Transverse colon (tissue), 4 donors: ENCODE measurements at regions not wholly inside any gene's neighbourhood (a gene's known extent, or its start where the extent isn't known, plus 50 kb on each side); places are given as distances from the start of the nearest gene placed in this dataset.

Source experiments
- DNase-seq: peaks from one replicate; pipeline ENCODE4 v3.0.0-alpha.2; 2019
- H3K27ac ChIP-seq, 4 donors: fragments of 200-600 bp; sonication (generic); 2 replicates each; pipeline ENCODE4 v1.5.1; 2016 to 2018; ENCODE audit warnings: inconsistent platforms in 4 of 4
- H3K27me3 ChIP-seq: fragments of 200-600 bp; sonication (generic); 2 replicates; pipeline ENCODE4 v1.5.1; 2017; ENCODE audit warnings: inconsistent platforms
- H3K36me3 ChIP-seq, 4 donors: fragments of 200-600 bp; sonication (generic); 2 replicates each; pipeline ENCODE4 v1.5.1; 2017 to 2019; ENCODE audit warnings: inconsistent platforms in 4 of 4
- H3K4me1 ChIP-seq, 4 donors: fragments of 200-600 bp; sonication (generic); 2 replicates each; pipeline ENCODE4 v1.5.1; 2017 to 2020; ENCODE audit warnings: inconsistent platforms in 4 of 4
- H3K4me3 ChIP-seq, 4 donors: fragments of 200-600 bp; sonication (generic); 1 replicate in 1 of 4; 2 replicates in 3 of 4; pipeline versions ENCODE4 v1.5.1 to v1.6.1; 2017 to 2019; ENCODE audit warnings: inconsistent platforms in 4 of 4
- H3K9me3 ChIP-seq, 2 donors: fragments of 200-600 bp; sonication (generic); 2 replicates each; pipeline ENCODE4 v1.5.1; 2017 to 2019; ENCODE audit warnings: inconsistent platforms in 2 of 2
- CTCF ChIP-seq, 5 experiments: fragments of 200-600 bp in 3 of 5; fragments of 450-650 bp in 2 of 5; sonication (generic) in 3 of 5; IDR thresholded peaks; 1 replicate in 2 of 5; 2 replicates in 3 of 5; pipeline ENCODE4 v1.5.1; 2016 to 2017; ENCODE audit warnings: antibody characterized with exemption in 5 of 5, inconsistent platforms in 3 of 5, mild to moderate bottlenecking in 2 of 5, moderate library complexity in 1 of 5
- EP300 ChIP-seq: sonication (generic); formaldehyde crosslinking; IDR thresholded peaks from one replicate; pipeline ENCODE4 v1.6.1; 2017; ENCODE audit warnings: antibody characterized with exemption, low read depth
- POLR2A ChIP-seq: fragments of 450-650 bp; IDR thresholded peaks from one replicate; pipeline ENCODE4 v1.6.1; 2016; ENCODE audit warnings: antibody characterized with exemption, mild to moderate bottlenecking, moderate library complexity
- POLR2AphosphoS5 ChIP-seq, 3 donors: sonication (generic); formaldehyde crosslinking; IDR thresholded peaks; one replicate each; pipeline ENCODE4 v1.6.1; 2016; ENCODE audit warnings: antibody characterized with exemption in 3 of 3
- WGBS, 2 donors: methylation state at CpG; one replicate each; pipeline ENCODE4 v1.1.5; 2018; ENCODE audit warnings: low coverage in 1 of 2; 5-methylcytosine and 5-hydroxymethylcytosine counted together
- in situ Hi-C, 4 donors: fragments of 200-750 bp; cut with MboI; loops; one replicate each; pipeline versions ENCODE4 v1.15.0 to v1.15.1; 2017; ENCODE audit warnings: low sequenced_read_pairs in 3 of 4, low pct_ligation_motif_present in 1 of 4, low pct_unique_long_range_greater_than_20kb in 1 of 4
- intact Hi-C: fragments of 100-400 bp; cut with DNase I; formaldehyde crosslinking; loops from one replicate; pipeline ENCODE4 v1.15.1; 2023; ENCODE audit warnings: low total_unique reads

- DNase-seq = no peak
- intact Hi-C loops (no loop called here), in situ Hi-C loops (no loop called here)
- H3K4me1 ChIP-seq = no peaks in the 10 kb centered on the region
- no peak overlapping the region for H3K27ac ChIP-seq
- TF ChIP-seq POLR2AphosphoS5 (IDR thresholded peaks at IDR 0.05) = no peak
- no peak for TF ChIP-seq EP300
- TF ChIP-seq CTCF (IDR thresholded peaks at IDR 0.05) = no peak
- no peak for TF ChIP-seq POLR2A
- H3K27me3 ChIP-seq = peaks cover 6% of the 10 kb centered on the region
- H3K9me3 ChIP-seq = no peaks in the 10 kb centered on the region
- no peaks in the 10 kb centered on the region for H3K36me3 ChIP-seq
- H3K4me3 ChIP-seq = no peak overlapping the region
- WGBS, 2 donors = 59 to 70% methylated on average over 6 to 16 of the region's 16 CpGs
Observed at GRCh38 chr17:13113821-13114525, 96.1 kb upstream of the ELAC2 start.

GRCh38 chr17:13107676-13108235 is 89.9 kb upstream of the ELAC2 start:
- TF ChIP-seq POLR2AphosphoS5 (IDR thresholded peaks at IDR 0.05) (no peak), POLR2A (no peak), CTCF (IDR thresholded peaks at IDR 0.05) (no peak), EP300 (no peak)
- peaks cover under 1% of the 10 kb centered on the region for H3K27me3 ChIP-seq
- in situ Hi-C loops = no loop called here
- WGBS, 2 donors = 71 to 85% methylated on average over 7 to 12 of the region's 12 CpGs
- no peaks in the 10 kb centered on the region for H3K9me3 ChIP-seq
- DNase-seq = no peak
- no peaks in the 10 kb centered on the region for H3K4me1 ChIP-seq
- no peak overlapping the region for H3K4me3 ChIP-seq
- intact Hi-C loops = no loop called here
- H3K27ac ChIP-seq = no peak overlapping the region
- H3K36me3 ChIP-seq = no peaks in the 10 kb centered on the region

GRCh38 chr17:13106171-13106570 is 88.3 kb upstream of the ELAC2 start:
- in situ Hi-C loops = no loop called here
- Histone ChIP-seq H3K9me3 (no peaks in the 10 kb centered on the region), H3K36me3 (no peaks in the 10 kb centered on the region), H3K27ac (no peak overlapping the region), H3K4me1 (no peaks in the 10 kb centered on the region), H3K27me3 (no peaks in the 10 kb centered on the region), H3K4me3 (no peak overlapping the region)
- intact Hi-C loops = no loop called here
- WGBS, 2 donors = 81 to 100% methylated on average over 1 to 5 of the region's 5 CpGs
- DNase-seq = no peak
- TF ChIP-seq POLR2AphosphoS5 (IDR thresholded peaks at IDR 0.05) (no peak), CTCF (IDR thresholded peaks at IDR 0.05) (no peak), POLR2A (no peak), EP300 (no peak)

- 60 to 80% methylated on average over 1 to 3 of the region's 3 CpGs for WGBS, 2 donors
- intact Hi-C loops = no loop called here
Observed at GRCh38 chr17:13104576-13104975, 86.7 kb upstream of the ELAC2 start.

More at GRCh38 chr17:13104576-13104975, 86.7 kb upstream of the ELAC2 start:
- no peak overlapping the region for H3K27ac ChIP-seq
- in situ Hi-C loops = no loop called here
- H3K4me1 ChIP-seq = no peaks in the 10 kb centered on the region
- H3K4me3 ChIP-seq = no peak overlapping the region
- TF ChIP-seq POLR2A (no peak), EP300 (no peak), POLR2AphosphoS5 (IDR thresholded peaks at IDR 0.05) (no peak), CTCF (IDR thresholded peaks at IDR 0.05) (no peak)
- no peak for DNase-seq
- H3K9me3 ChIP-seq = no peaks in the 10 kb centered on the region
- no peaks in the 10 kb centered on the region for H3K36me3 ChIP-seq
- H3K27me3 ChIP-seq = no peaks in the 10 kb centered on the region
